OCI-LY7 (cell line): ENCODE measurements at regions not wholly inside any gene's neighbourhood (a gene's known extent, or its start where the extent isn't known, plus 50 kb on each side); places are given as distances from the start of the nearest gene placed in this dataset.

Experiments
- BruUV-seq: library from RNA; stranded (reverse); fragments of 400-500 nt; replicated peaks from 2 replicates; lab custom pipeline; 2021; lab: Mats Ljungman, UMichigan
- CTCF ChIA-PET: fragments of 300-600 bp; sonication (Branson Sonifier 250); formaldehyde crosslinking; loops from one replicate; lab custom pipeline; 2022; ENCODE audit warnings: antibody characterized with exemption; ENCODE audit not compliant: unreplicated experiment; lab: Charles Lee
- POLR2A ChIA-PET: fragments of 300-600 bp; sonication (Branson Sonifier 250); formaldehyde crosslinking; loops from one replicate; lab custom pipeline; 2022; ENCODE audit warnings: antibody characterized with exemption; lab: Charles Lee
- DNase-seq: peaks from one replicate; pipeline ENCODE4 v3.0.0-alpha.2; 2015; ENCODE audit warnings: low spot score
- H2AFZ ChIP-seq: fragments of 200-600 bp; sonication (generic), shearing (Covaris generic); 2 replicates; pipeline ENCODE4 v1.6.1; 2014; ENCODE audit warnings: mild to moderate bottlenecking, antibody characterized with exemption, low read length, moderate library complexity
- H3K27ac ChIP-seq: fragments of 200-600 bp; sonication (generic); 2 replicates; pipeline ENCODE4 v1.5.1; 2014; ENCODE audit warnings: mixed run types, low read depth, mild to moderate bottlenecking, moderate library complexity, low read length, inconsistent platforms; ENCODE audit not compliant: poor library complexity, severe bottlenecking
- H3K36me3 ChIP-seq: fragments of 200-600 bp; sonication (generic); 2 replicates; pipeline ENCODE4 v1.6.1; 2014; ENCODE audit warnings: mild to moderate bottlenecking, antibody characterized with exemption, low read length, moderate library complexity, mixed read lengths; ENCODE audit not compliant: insufficient read depth
- H3K4me1 ChIP-seq: fragments of 200-600 bp; sonication (generic); 2 replicates; pipeline ENCODE4 v1.5.1; 2014; ENCODE audit warnings: mild to moderate bottlenecking, low read length; ENCODE audit not compliant: insufficient read depth, poor library complexity, severe bottlenecking
- H3K4me2 ChIP-seq: fragments of 200-600 bp; sonication (generic); 2 replicates; pipeline ENCODE4 v1.6.1; 2014; ENCODE audit warnings: mild to moderate bottlenecking, low read length
- H3K4me3 ChIP-seq: fragments of 200-600 bp; sonication (generic); 2 replicates; pipeline ENCODE4 v1.5.1; 2014; ENCODE audit warnings: mild to moderate bottlenecking, low read depth, low read length; ENCODE audit not compliant: poor library complexity, severe bottlenecking
- H3K79me2 ChIP-seq: fragments of 200-600 bp; sonication (generic); 2 replicates; pipeline ENCODE4 v1.6.1; 2016; ENCODE audit warnings: low read depth, mild to moderate bottlenecking, low read length, moderate library complexity, mixed read lengths; ENCODE audit not compliant: insufficient read depth
- H3K9me2 ChIP-seq: fragments of 200-600 bp; sonication (generic); 2 replicates; pipeline ENCODE4 v1.6.1; 2016; ENCODE audit warnings: mild to moderate bottlenecking, low read length, mixed read lengths; ENCODE audit not compliant: insufficient read depth
- H3K9me3 ChIP-seq: fragments of 200-600 bp; sonication (generic); 2 replicates; pipeline ENCODE4 v1.6.1; 2014; ENCODE audit warnings: mild to moderate bottlenecking, mixed run types, low read length, mixed read lengths
- H4K20me1 ChIP-seq: fragments of 200-600 bp; sonication (generic); 2 replicates; pipeline ENCODE4 v1.6.1; 2014; ENCODE audit warnings: mild to moderate bottlenecking, antibody characterized with exemption, low read length, moderate library complexity, mixed read lengths; ENCODE audit not compliant: insufficient read depth
- CTCF ChIP-seq: fragments of 200-600 bp; sonication (generic); conservative IDR thresholded peaks from 2 replicates; pipeline ENCODE4 v1.5.1; 2014; ENCODE audit warnings: mild to moderate bottlenecking, antibody characterized with exemption, low read length, moderate library complexity, mixed read lengths
- EZH2phosphoT487 ChIP-seq: fragments of 200-600 bp; sonication (generic); IDR thresholded peaks from 2 replicates; pipeline ENCODE4 v1.6.1; 2018; ENCODE audit warnings: low read depth, borderline replicate concordance, mild to moderate bottlenecking, mixed run types, antibody characterized with exemption, low read length, moderate library complexity, mixed read lengths
- intact Hi-C: fragments of 100-400 bp; cut with micrococcal nuclease; formaldehyde crosslinking; loops from one replicate; pipeline ENCODE4 v1.10.0; 2022; ENCODE audit not compliant: unreplicated experiment

- peak; percentile 1 for DNase-seq
- Histone ChIP-seq H3K36me3 (no peaks in the 10 kb centered on the region), H3K27ac (no peak overlapping the region), H4K20me1 (no peaks in the 10 kb centered on the region), H3K4me1 (no peaks in the 10 kb centered on the region), H2AFZ (no peak overlapping the region), H3K79me2 (no peaks in the 10 kb centered on the region), H3K9me2 (no peaks in the 10 kb centered on the region), H3K9me3 (no peaks in the 10 kb centered on the region), H3K4me2 (no peak overlapping the region), H3K4me3 (no peak overlapping the region)
- POLR2A ChIA-PET, result interaction anchor here (0.6 to 0.7 kb wide), 2 partner anchors 108 to 1102 kb away, joined by 3 to 4 read pairs; no protein-coding TSS in a partner anchor
- 0 out of 2 replicates have a peak, but pooled peaks have one; percentile 21 for TF ChIP-seq CTCF
- no peak for TF ChIP-seq EZH2phosphoT487
- no TSS peak for BruUV-seq
- intact Hi-C loops, result loop anchor here (5.0 to 10.0 kb wide), 3 partner anchors 317 to 685 kb away; no protein-coding TSS in a partner anchor
- CTCF ChIA-PET, result no interaction called here
These were observed 208.3 kb upstream of the FANCL start for GRCh38 chr2:58449286-58450010.

GRCh38 chr2:58448845-58449244 lies 207.7 kb upstream of the FANCL start:
- Histone ChIP-seq H2AFZ (no peak overlapping the region), H3K27ac (no peak overlapping the region), H3K9me3 (no peaks in the 10 kb centered on the region), H3K4me2 (no peak overlapping the region), H3K4me3 (no peak overlapping the region), H3K36me3 (no peaks in the 10 kb centered on the region), H3K4me1 (no peaks in the 10 kb centered on the region), H4K20me1 (no peaks in the 10 kb centered on the region), H3K79me2 (no peaks in the 10 kb centered on the region), H3K9me2 (no peaks in the 10 kb centered on the region)
- DNase-seq, result no peak
- no peak for TF ChIP-seq CTCF
- TF ChIP-seq EZH2phosphoT487, result no peak
- POLR2A ChIA-PET, result no interaction called here
- intact Hi-C loops, result loop anchor here (5.0 to 10.0 kb wide), 3 partner anchors 317 to 684 kb away; no protein-coding TSS in a partner anchor
- no TSS peak for BruUV-seq
- CTCF ChIA-PET, result no interaction called here

- Histone ChIP-seq H3K36me3 (no peaks in the 10 kb centered on the region), H3K27ac (no peak overlapping the region), H3K9me2 (no peaks in the 10 kb centered on the region), H3K4me2 (no peak overlapping the region), H3K4me1 (no peaks in the 10 kb centered on the region), H3K9me3 (no peaks in the 10 kb centered on the region), H2AFZ (no peak overlapping the region), H3K79me2 (no peaks in the 10 kb centered on the region), H4K20me1 (no peaks in the 10 kb centered on the region), H3K4me3 (no peak overlapping the region)
- intact Hi-C loops, result loop anchor here (5.0 to 10.0 kb wide), 3 partner anchors 316 to 683 kb away; no protein-coding TSS in a partner anchor
- peak; percentile 50 for DNase-seq
- CTCF ChIA-PET, result interaction anchor here (0.6 kb wide), 1 partner anchor 564 kb away, joined by 3 read pairs; no protein-coding TSS in a partner anchor
- BruUV-seq, result no TSS peak
- POLR2A ChIA-PET, result interaction anchor here (0.7 kb wide), 1 partner anchor 9 kb away, joined by 4 read pairs; no protein-coding TSS in a partner anchor
- TF ChIP-seq EZH2phosphoT487 (no peak), CTCF (peak; percentile 75)
These were observed 207.0 kb upstream of the FANCL start for GRCh38 chr2:58448065-58448507.
